ENCODE measurements at regions not wholly inside any gene's neighbourhood (a gene's known extent, or its start where the extent isn't known, plus 50 kb on each side); places are given as distances from the start of the nearest gene placed in this dataset.

- Histone ChIP-seq H3K9me3 (replicated peaks) (peaks cover 19% of the 10 kb centered on the region), H3K27me3 (ENCODE audit: low read depth) (no peaks in the 10 kb centered on the region), H3K36me3 (no peaks in the 10 kb centered on the region), H3K4me1 (peaks cover 31% of the 10 kb centered on the region), H3K27ac (replicated peaks) (no peak overlapping the region), H3K4me3 (no peak overlapping the region)
- TF ChIP-seq CTCF (IDR thresholded peaks at IDR 0.05; ENCODE audit: borderline replicate concordance): no peak
- intact Hi-C loops (cut with micrococcal nuclease): no loop called here
- no peak for DNase-seq
Observed at GRCh38 chr12:124665511-124665910, 98.1 kb upstream of the NCOR2 start.

GRCh38 chr12:124664395-124665111, 97.1 kb upstream of the NCOR2 start:
- no peaks in the 10 kb centered on the region for H3K36me3 ChIP-seq
- intact Hi-C loops (cut with micrococcal nuclease): no loop called here
- no peak for TF ChIP-seq CTCF (IDR thresholded peaks at IDR 0.05; ENCODE audit: borderline replicate concordance)
- no peak overlapping the region for H3K27ac ChIP-seq (replicated peaks)
- no peak overlapping the region for H3K4me3 ChIP-seq
- H3K9me3 ChIP-seq (replicated peaks): peaks cover 12% of the 10 kb centered on the region
- H3K27me3 ChIP-seq (ENCODE audit: low read depth): no peaks in the 10 kb centered on the region
- H3K4me1 ChIP-seq: peaks cover 31% of the 10 kb centered on the region
- DNase-seq: no peak

GRCh38 chr12:124663771-124664366, 96.5 kb upstream of the NCOR2 start:
- DNase-seq: no peak
- intact Hi-C loops (cut with micrococcal nuclease): no loop called here
- H3K27ac ChIP-seq (replicated peaks): no peak overlapping the region

GRCh38 chr12:124663206-124663605, 95.8 kb upstream of the NCOR2 start:
- intact Hi-C loops (cut with micrococcal nuclease): no loop called here
- Histone ChIP-seq H3K27me3 (ENCODE audit: low read depth) (no peaks in the 10 kb centered on the region), H3K4me3 (no peak overlapping the region), H3K27ac (replicated peaks) (no peak overlapping the region), H3K4me1 (peaks cover 24% of the 10 kb centered on the region), H3K36me3 (no peaks in the 10 kb centered on the region), H3K9me3 (replicated peaks) (peaks cover 12% of the 10 kb centered on the region)
- no peak for DNase-seq
- no peak for TF ChIP-seq CTCF (IDR thresholded peaks at IDR 0.05; ENCODE audit: borderline replicate concordance)

More at GRCh38 chr12:124663771-124664366, 96.5 kb upstream of the NCOR2 start:
- Histone ChIP-seq H3K4me1 (peaks cover 30% of the 10 kb centered on the region), H3K4me3 (no peak overlapping the region), H3K36me3 (no peaks in the 10 kb centered on the region), H3K9me3 (replicated peaks) (peaks cover 12% of the 10 kb centered on the region), H3K27me3 (ENCODE audit: low read depth) (no peaks in the 10 kb centered on the region)
- TF ChIP-seq CTCF (IDR thresholded peaks at IDR 0.05; ENCODE audit: borderline replicate concordance): no peak

- H3K4me1 ChIP-seq: peaks cover 26% of the 10 kb centered on the region
- intact Hi-C loops (cut with micrococcal nuclease): no loop called here
- H3K27ac ChIP-seq (replicated peaks): no peak overlapping the region
- no peak overlapping the region for H3K4me3 ChIP-seq
- TF ChIP-seq CTCF (IDR thresholded peaks at IDR 0.05; ENCODE audit: borderline replicate concordance): no peak
- no peaks in the 10 kb centered on the region for H3K27me3 ChIP-seq (ENCODE audit: low read depth)
- H3K36me3 ChIP-seq: no peaks in the 10 kb centered on the region
- DNase-seq: no peak
- H3K9me3 ChIP-seq (replicated peaks): peaks cover 1% of the 10 kb centered on the region
Observed at GRCh38 chr12:124661341-124661740, 93.9 kb upstream of the NCOR2 start.
